HFF-Myc (cell line): ENCODE measurements at regions not wholly inside any gene's neighbourhood (a gene's known extent, or its start where the extent isn't known, plus 50 kb on each side); places are given as distances from the start of the nearest gene placed in this dataset.

Source experiments
- DNase-seq: peaks from one replicate; pipeline ENCODE4 v3.0.0-alpha.2; 2011; ENCODE audit warnings: low read depth; ENCODE audit errors: extremely low read depth
- H3K4me3 ChIP-seq: replicated peaks from 2 replicates; pipeline ENCODE4 v1.5.1; 2011; ENCODE audit warnings: low read depth, mild to moderate bottlenecking, control low read depth, low read length
- TF ChIP-seq, protein P1 (sequence below): IDR thresholded peaks from 2 replicates; pipeline ENCODE4 v1.5.1; 2012; ENCODE audit warnings: mild to moderate bottlenecking, low read depth, low read length, control low read depth; ENCODE audit errors: missing control alignments

DNA sequence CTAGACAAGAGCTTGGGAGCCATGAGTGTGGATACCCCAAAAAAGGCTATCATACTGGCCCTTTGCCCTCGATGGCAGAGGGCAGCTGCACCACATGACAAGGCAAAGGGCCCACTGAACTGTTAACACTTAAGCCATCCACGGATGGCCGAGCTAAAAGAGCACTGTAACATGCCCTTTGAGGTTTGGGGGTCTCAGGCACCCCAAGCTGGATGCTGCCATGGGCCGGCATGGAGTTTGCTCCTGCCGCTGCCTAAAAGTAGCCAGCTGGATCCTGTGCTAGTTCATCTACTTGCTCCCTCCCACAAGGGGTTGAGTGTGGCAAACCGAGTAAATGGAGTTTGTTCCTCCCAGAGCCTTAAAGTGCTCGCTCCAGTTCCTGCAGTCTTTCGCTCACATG, 383.2 kb upstream of the LRRC4C start:
- H3K4me3 ChIP-seq = no peak overlapping the region
- TF ChIP-seq, protein P1, sequence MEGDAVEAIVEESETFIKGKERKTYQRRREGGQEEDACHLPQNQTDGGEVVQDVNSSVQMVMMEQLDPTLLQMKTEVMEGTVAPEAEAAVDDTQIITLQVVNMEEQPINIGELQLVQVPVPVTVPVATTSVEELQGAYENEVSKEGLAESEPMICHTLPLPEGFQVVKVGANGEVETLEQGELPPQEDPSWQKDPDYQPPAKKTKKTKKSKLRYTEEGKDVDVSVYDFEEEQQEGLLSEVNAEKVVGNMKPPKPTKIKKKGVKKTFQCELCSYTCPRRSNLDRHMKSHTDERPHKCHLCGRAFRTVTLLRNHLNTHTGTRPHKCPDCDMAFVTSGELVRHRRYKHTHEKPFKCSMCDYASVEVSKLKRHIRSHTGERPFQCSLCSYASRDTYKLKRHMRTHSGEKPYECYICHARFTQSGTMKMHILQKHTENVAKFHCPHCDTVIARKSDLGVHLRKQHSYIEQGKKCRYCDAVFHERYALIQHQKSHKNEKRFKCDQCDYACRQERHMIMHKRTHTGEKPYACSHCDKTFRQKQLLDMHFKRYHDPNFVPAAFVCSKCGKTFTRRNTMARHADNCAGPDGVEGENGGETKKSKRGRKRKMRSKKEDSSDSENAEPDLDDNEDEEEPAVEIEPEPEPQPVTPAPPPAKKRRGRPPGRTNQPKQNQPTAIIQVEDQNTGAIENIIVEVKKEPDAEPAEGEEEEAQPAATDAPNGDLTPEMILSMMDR = no peak
- DNase-seq = no peak

DNA sequence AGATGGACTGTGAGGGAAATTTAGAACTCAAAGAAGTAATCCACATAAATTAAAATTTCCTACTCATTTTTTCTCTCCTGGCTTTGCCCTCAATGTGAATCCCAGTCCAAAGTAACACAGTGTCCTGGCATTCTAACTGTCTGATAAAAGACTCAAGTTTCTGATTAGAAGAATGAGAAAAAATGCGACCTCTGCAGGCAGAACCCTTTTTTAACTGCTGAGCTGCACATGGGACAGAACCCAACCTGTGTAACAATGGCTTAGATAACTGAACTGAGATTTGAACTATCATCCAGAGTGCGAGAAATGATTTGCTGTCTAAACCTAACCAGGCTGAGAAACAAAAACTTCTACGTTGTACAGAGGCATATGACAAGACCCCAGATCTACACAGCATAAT, 385.6 kb upstream of the LRRC4C start:
- DNase-seq = no peak
- TF ChIP-seq, protein P1 = no peak
- H3K4me3 ChIP-seq = no peak overlapping the region

DNA sequence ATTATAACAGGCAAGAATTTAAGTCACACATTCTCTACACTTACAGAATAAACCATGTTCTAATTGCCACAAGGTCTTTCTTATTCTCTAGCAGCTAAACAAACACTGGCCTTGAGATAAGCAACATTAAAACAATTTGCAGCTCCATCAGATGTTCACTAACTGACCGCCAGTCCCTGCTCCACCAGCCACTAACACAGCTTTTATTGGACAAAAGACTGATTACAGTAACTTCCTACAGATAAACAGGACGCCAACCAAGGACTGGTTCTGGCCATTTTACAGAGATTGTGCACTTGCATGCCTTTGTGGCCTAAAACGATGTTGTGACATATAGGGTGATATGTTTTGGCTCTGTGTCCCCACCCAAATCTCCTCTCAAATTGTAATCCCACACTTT, 388.9 kb upstream of the LRRC4C start:
- TF ChIP-seq, protein P1 = no peak
- no peak overlapping the region for H3K4me3 ChIP-seq
- DNase-seq = no peak

DNA sequence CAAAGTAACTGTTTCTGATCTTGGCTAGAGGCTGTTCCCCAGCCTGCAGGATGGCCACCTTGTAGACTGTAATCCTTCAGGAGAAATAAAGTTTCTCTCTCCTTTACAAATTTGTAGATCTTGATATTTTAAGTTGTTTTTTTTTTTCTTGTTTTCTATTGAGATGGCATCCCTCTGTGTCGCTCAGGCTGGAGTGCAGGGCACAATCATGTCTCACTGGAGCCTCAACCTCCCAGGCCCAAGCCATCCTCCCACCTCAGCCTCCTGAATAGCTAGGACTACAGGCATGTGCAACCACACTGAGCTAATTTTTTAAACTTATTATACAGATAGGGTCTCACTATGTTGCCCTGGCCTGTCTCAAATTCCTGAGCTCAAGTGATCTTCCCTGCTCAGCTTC, 389.8 kb upstream of the LRRC4C start:
- TF ChIP-seq, protein P1 = no peak
- DNase-seq = no peak
- no peak overlapping the region for H3K4me3 ChIP-seq

DNA sequence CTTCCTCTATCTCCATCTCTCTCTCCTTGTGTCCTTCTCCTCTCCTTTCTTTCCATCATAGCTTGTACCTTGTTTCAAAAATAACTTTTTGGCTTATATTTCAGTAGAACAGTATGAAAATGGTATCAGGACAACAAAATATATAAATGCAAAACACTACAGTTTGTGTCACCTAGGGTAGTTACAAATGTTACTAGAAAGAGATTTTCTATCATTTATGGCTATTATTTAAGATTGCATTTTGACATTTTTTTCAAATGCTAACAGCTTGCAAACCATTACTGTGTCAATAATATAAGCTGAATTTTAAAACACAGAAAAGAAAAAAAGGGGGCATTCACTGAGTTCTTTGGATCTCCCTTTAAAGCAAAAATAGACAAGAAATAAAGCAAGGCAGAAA, 392.3 kb upstream of the LRRC4C start:
- no peak for DNase-seq
- TF ChIP-seq, protein P1 = no peak
- H3K4me3 ChIP-seq = no peak overlapping the region

DNA sequence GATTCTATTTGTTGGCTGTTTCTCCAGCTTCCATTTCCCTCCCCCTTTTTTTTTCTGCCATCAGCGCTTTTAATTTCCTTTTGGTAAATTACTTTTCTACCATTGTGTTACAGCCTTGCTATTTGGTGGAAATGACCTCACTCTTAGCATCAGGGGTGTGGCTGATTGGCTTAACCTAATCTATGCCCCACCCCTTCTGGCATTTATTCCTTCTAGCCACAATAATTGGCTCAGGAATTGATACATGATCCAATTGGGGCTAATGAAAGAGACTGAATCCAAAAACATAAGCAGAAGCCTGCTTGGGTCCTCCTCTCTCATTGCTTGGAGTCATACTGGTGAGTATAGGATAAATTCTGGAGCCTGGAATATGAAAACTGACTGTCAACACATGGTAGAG, 402.4 kb upstream of the LRRC4C start:
- TF ChIP-seq, protein P1 = no peak
- no peak for DNase-seq
- H3K4me3 ChIP-seq = no peak overlapping the region

DNA sequence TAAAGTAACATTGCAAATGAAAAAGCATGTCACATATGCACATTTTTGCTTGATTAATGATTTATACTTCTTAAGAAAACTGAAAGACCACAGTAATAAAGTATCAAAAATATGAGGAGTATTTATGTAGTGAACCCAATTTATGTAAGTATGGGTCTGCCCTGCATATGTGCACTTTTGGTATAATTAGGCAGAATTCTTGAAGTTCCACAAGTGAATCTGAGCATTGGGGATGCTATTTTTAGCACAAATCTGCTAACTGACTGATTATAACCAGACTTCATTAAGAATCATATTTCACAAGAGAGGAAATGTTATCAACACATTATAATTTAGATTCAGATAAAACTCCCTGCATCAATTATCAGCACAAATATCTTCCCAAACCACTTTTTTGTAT, 407.1 kb upstream of the LRRC4C start:
- H3K4me3 ChIP-seq = no peak overlapping the region
- DNase-seq = no peak
- TF ChIP-seq, protein P1 = no peak
